NCI-H748 (cell line): ENCODE measurements at regions not wholly inside any gene's neighbourhood (a gene's known extent, or its start where the extent isn't known, plus 50 kb on each side); places are given as distances from the start of the nearest gene placed in this dataset.

Experiments
- DNase-seq: peaks from one replicate; lab custom pipeline; 2025; ENCODE audit not compliant: unreplicated experiment; lab: John Stamatoyannopoulos, UW

GRCh38 chr5:8611067-8611466 is 742.1 kb downstream of the MTRR start:
- DNase-seq, result no peak

GRCh38 chr5:8613078-8613685 is 744.2 kb downstream of the MTRR start:
- peak; percentile 40 for DNase-seq

GRCh38 chr5:8615142-8615858 is 746.4 kb downstream of the MTRR start:
- DNase-seq, result no peak

- DNase-seq, result peak; percentile 100
Observed at GRCh38 chr5:8628521-8628920, 759.6 kb downstream of the MTRR start.

GRCh38 chr5:8633259-8633658 is 764.3 kb downstream of the MTRR start:
- no peak for DNase-seq

GRCh38 chr5:8633696-8634095 is 764.7 kb downstream of the MTRR start:
- no peak for DNase-seq

- peak; percentile 89 for DNase-seq
Observed at GRCh38 chr5:8634219-8634618, 765.3 kb downstream of the MTRR start.

GRCh38 chr5:8641786-8642505 is 773.0 kb downstream of the MTRR start:
- no peak for DNase-seq

GRCh38 chr5:8644377-8644776 is 775.4 kb downstream of the MTRR start:
- DNase-seq, result no peak

- no peak for DNase-seq
Observed at GRCh38 chr5:8647111-8647510, 778.2 kb downstream of the MTRR start.

- DNase-seq, result peak; percentile 32
Observed at GRCh38 chr5:8650186-8650585, 781.2 kb downstream of the MTRR start.

- DNase-seq, result no peak
Observed at GRCh38 chr5:8660133-8660893, 791.4 kb downstream of the MTRR start.

GRCh38 chr5:8663374-8663773 is 794.4 kb downstream of the MTRR start:
- DNase-seq, result no peak

GRCh38 chr5:8675182-8675581 is 806.2 kb downstream of the MTRR start:
- DNase-seq, result no peak

GRCh38 chr5:8676695-8677094 is 807.7 kb downstream of the MTRR start:
- no peak for DNase-seq

- DNase-seq, result no peak
Observed at GRCh38 chr5:8682381-8682780, 813.4 kb downstream of the MTRR start.

GRCh38 chr5:8683496-8683895 is 814.5 kb downstream of the MTRR start:
- peak; percentile 87 for DNase-seq

GRCh38 chr5:8685704-8686103 is 816.8 kb downstream of the MTRR start:
- DNase-seq, result peak; percentile 76

- DNase-seq, result no peak
Observed at GRCh38 chr5:8686707-8687106, 817.8 kb downstream of the MTRR start.

- no peak for DNase-seq
Observed at GRCh38 chr5:8689773-8690172, 820.8 kb downstream of the MTRR start.

- DNase-seq, result no peak
Observed at GRCh38 chr5:8691221-8691620, 822.3 kb downstream of the MTRR start.
